Body of pancreas (tissue), 4 donors: ENCODE measurements at regions not wholly inside any gene's neighbourhood (a gene's known extent, or its start where the extent isn't known, plus 50 kb on each side); places are given as distances from the start of the nearest gene placed in this dataset.

Source experiments
- CTCF ChIP-seq, 7 experiments: fragments of 450-650 bp in 4 of 7; fragments of 200-600 bp in 3 of 7; sonication (generic) in 3 of 7; IDR thresholded peaks; one replicate each; pipeline ENCODE4 v1.5.1; 2016 to 2019; ENCODE audit warnings: antibody characterized with exemption in 7 of 7
- POLR2A ChIP-seq, 3 donors: fragments of 450-650 bp; IDR thresholded peaks; one replicate each; pipeline ENCODE4 v1.6.1; 2016; ENCODE audit warnings: antibody characterized with exemption in 3 of 3, mild to moderate bottlenecking in 2 of 3

GRCh38 chr18:39693359-39693758 lies 2127.8 kb upstream of the CELF4 start:
- TF ChIP-seq CTCF (IDR thresholded peaks at IDR 0.05) (no peak), POLR2A (IDR thresholded peaks at IDR 0.05) (no peak)
